Stimulated activated CD4-positive, alpha-beta T cell treated with anti-CD3 and anti-CD28 coated beads, TNF-alpha, amount 100 ng/mL, for 4 hours (primary cell): ENCODE measurements at regions not wholly inside any gene's neighbourhood (a gene's known extent, or its start where the extent isn't known, plus 50 kb on each side); places are given as distances from the start of the nearest gene placed in this dataset.

Experiments
- DNase-seq, 3 experiments: peaks; one replicate each; pipeline ENCODE4 v3.0.0-alpha.2; 2020; ENCODE audit warnings: low read depth in 3 of 3

GRCh38 chr3:111311709-111312235, 230.2 kb upstream of the CD96 start:
- no peak for DNase-seq

- no peak for DNase-seq
These were observed 227.7 kb upstream of the CD96 start for GRCh38 chr3:111314181-111314873.

- no peak for DNase-seq
These were observed 227.1 kb upstream of the CD96 start for GRCh38 chr3:111314898-111315297.

- DNase-seq, result no peak
These were observed 225.9 kb upstream of the CD96 start for GRCh38 chr3:111315930-111316587.

GRCh38 chr3:111318289-111318688, 223.7 kb upstream of the CD96 start:
- no peak for DNase-seq

GRCh38 chr3:111319598-111319997, 222.4 kb upstream of the CD96 start:
- DNase-seq, result no peak

- DNase-seq, result no peak
These were observed 220.2 kb upstream of the CD96 start for GRCh38 chr3:111321786-111322185.

- DNase-seq, result no peak
These were observed 219.0 kb upstream of the CD96 start for GRCh38 chr3:111323019-111323418.

GRCh38 chr3:111324151-111324550, 217.8 kb upstream of the CD96 start:
- no peak for DNase-seq

- DNase-seq, result no peak
These were observed 217.4 kb upstream of the CD96 start for GRCh38 chr3:111324645-111325044.

- DNase-seq, result no peak
These were observed 216.8 kb upstream of the CD96 start for GRCh38 chr3:111325160-111325718.

GRCh38 chr3:111326144-111326995, 215.6 kb upstream of the CD96 start:
- DNase-seq, result no peak

- DNase-seq, result no peak
These were observed 210.7 kb upstream of the CD96 start for GRCh38 chr3:111331306-111331705.

GRCh38 chr3:111331912-111332311, 210.1 kb upstream of the CD96 start:
- DNase-seq, result no peak

GRCh38 chr3:111332488-111333080, 209.4 kb upstream of the CD96 start:
- DNase-seq, result no peak

- no peak for DNase-seq
These were observed 208.4 kb upstream of the CD96 start for GRCh38 chr3:111333642-111334041.

- DNase-seq, result no peak
These were observed 206.3 kb upstream of the CD96 start for GRCh38 chr3:111335512-111336303.

GRCh38 chr3:111336511-111336910, 205.5 kb upstream of the CD96 start:
- no peak for DNase-seq

GRCh38 chr3:111338059-111338698, 203.8 kb upstream of the CD96 start:
- DNase-seq, result peak in 1 of 3 experiments; percentile 22

- no peak for DNase-seq
These were observed 203.0 kb upstream of the CD96 start for GRCh38 chr3:111339017-111339416.
